Spleen (tissue), 7 donors: ENCODE measurements at regions not wholly inside any gene's neighbourhood (a gene's known extent, or its start where the extent isn't known, plus 50 kb on each side); places are given as distances from the start of the nearest gene placed in this dataset.

ENCODE experiments used
- POLR2A ChIP-seq, 3 donors: fragments of 450-650 bp; IDR thresholded peaks; one replicate each; pipeline ENCODE4 v1.5.1; 2017; ENCODE audit warnings: antibody characterized with exemption in 3 of 3, mild to moderate bottlenecking in 1 of 3
- TF ChIP-seq, protein P1 (sequence below), 11 experiments: fragments of 200-600 bp in 7 of 11; fragments of 450-650 bp in 4 of 11; sonication (generic) in 4 of 11; IDR thresholded peaks in 8 of 11; conservative IDR thresholded peaks in 3 of 11; 1 replicate in 7 of 11; 2 replicates in 4 of 11; pipeline versions ENCODE4 v1.4.0 to v1.8.0; 2016 to 2021; ENCODE audit warnings: antibody characterized with exemption in 11 of 11, inconsistent platforms in 4 of 11, mild to moderate bottlenecking in 1 of 11
- donor health status: DM: no; HTN: no; CAD: no; lungs with moderate emphysema.
- donor health status: DM: no; HTN: no; CAD: no.
- donor health status: DM: no; HTN: no; CAD: no.

DNA sequence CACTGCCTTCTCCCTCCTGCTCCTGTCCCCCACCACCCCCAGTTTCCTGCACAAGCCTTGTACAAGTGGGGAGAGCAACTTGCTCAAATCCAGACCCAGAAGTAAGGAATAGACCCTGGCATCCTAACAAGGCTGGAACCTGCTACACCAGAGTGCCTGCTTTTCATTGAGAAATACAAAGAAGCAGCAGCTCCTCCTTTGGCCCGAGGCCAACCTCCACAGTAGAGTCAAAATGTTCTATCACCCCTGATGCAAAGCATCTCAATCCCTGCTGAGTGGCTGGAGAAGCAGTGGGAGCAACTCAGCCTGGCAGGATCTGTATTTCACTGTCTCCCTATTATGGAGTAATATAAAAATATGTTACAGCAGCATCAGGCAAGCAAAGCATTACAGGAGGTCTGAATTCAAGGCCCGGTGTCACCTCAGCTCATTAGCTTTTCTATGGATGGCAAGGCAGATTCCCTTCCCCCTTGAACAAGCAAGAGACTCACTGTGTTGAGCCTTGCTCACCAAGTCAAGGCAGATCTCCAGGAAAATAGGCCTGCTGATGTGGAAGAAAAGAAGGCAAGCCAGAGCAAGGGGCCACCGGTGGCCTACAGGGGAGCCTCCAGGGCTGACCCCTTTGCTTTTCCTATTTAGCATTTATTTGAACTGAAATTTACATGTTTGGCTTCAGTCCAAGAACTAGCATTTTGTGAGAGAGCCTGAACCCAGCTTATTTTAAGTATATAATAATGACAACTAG lies 186.3 kb upstream of the EGLN3 start:
- no peak for TF ChIP-seq POLR2A (IDR thresholded peaks at IDR 0.05)
- TF ChIP-seq, protein P1, sequence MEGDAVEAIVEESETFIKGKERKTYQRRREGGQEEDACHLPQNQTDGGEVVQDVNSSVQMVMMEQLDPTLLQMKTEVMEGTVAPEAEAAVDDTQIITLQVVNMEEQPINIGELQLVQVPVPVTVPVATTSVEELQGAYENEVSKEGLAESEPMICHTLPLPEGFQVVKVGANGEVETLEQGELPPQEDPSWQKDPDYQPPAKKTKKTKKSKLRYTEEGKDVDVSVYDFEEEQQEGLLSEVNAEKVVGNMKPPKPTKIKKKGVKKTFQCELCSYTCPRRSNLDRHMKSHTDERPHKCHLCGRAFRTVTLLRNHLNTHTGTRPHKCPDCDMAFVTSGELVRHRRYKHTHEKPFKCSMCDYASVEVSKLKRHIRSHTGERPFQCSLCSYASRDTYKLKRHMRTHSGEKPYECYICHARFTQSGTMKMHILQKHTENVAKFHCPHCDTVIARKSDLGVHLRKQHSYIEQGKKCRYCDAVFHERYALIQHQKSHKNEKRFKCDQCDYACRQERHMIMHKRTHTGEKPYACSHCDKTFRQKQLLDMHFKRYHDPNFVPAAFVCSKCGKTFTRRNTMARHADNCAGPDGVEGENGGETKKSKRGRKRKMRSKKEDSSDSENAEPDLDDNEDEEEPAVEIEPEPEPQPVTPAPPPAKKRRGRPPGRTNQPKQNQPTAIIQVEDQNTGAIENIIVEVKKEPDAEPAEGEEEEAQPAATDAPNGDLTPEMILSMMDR (IDR thresholded peaks at IDR 0.05 in 8 of 11, conservative IDR thresholded peaks at IDR 0.05 in 3 of 11) = no peak
